Gastrocnemius medialis (tissue), 4 donors: ENCODE measurements at regions not wholly inside any gene's neighbourhood (a gene's known extent, or its start where the extent isn't known, plus 50 kb on each side); places are given as distances from the start of the nearest gene placed in this dataset.

Experiments
- ATAC-seq, 2 donors: fragments of 150-250 bp; one replicate each; pipeline ENCODE4 v1.9.1; 2016
- DNase-seq, 2 donors: peaks; one replicate each; pipeline ENCODE4 v3.0.0-alpha.2; 2019
- H3K27ac ChIP-seq, 4 donors: fragments of 200-600 bp; sonication (generic); 1 replicate in 1 of 4; 2 replicates in 3 of 4; pipeline ENCODE4 v1.5.1; 2016 to 2018; ENCODE audit warnings: mild to moderate bottlenecking in 2 of 4, moderate library complexity in 1 of 4
- H3K27me3 ChIP-seq, 3 donors: fragments of 200-600 bp; sonication (generic) in 2 of 3; 1 replicate in 1 of 3; 2 replicates in 2 of 3; pipeline versions ENCODE4 v1.5.1 to v1.6.0; 2016 to 2019; ENCODE audit warnings: mild to moderate bottlenecking in 1 of 3, moderate library complexity in 1 of 3
- H3K36me3 ChIP-seq, 2 donors: fragments of 200-600 bp; sonication (generic) in 1 of 2; one replicate each; pipeline ENCODE4 v1.5.1; 2017 to 2018
- H3K4me1 ChIP-seq, 2 donors: fragments of 200-600 bp; sonication (generic) in 1 of 2; one replicate each; pipeline ENCODE4 v1.5.1; 2016 to 2017; ENCODE audit warnings: mild to moderate bottlenecking in 2 of 2
- H3K4me3 ChIP-seq, 4 donors: fragments of 200-600 bp; sonication (generic) in 3 of 4; 1 replicate in 1 of 4; 2 replicates in 3 of 4; pipeline ENCODE4 v1.5.1; 2016 to 2019; ENCODE audit warnings: mild to moderate bottlenecking in 2 of 4
- H3K9me3 ChIP-seq, 3 donors: fragments of 200-600 bp; sonication (generic) in 2 of 3; 1 replicate in 1 of 3; 2 replicates in 2 of 3; pipeline ENCODE4 v1.5.1; 2016 to 2019
- CTCF ChIP-seq, 5 experiments: fragments of 450-650 bp in 3 of 5; fragments of 200-600 bp in 2 of 5; sonication (generic) in 2 of 5; IDR thresholded peaks in 4 of 5; conservative IDR thresholded peaks in 1 of 5; 1 replicate in 4 of 5; 2 replicates in 1 of 5; pipeline ENCODE4 v1.5.1; 2016 to 2019; ENCODE audit warnings: antibody characterized with exemption in 5 of 5, mild to moderate bottlenecking in 3 of 5, moderate library complexity in 3 of 5
- POLR2A ChIP-seq, 2 donors: fragments of 450-650 bp; IDR thresholded peaks; one replicate each; pipeline ENCODE4 v1.6.1; 2017; ENCODE audit warnings: antibody characterized with exemption in 2 of 2, mild to moderate bottlenecking in 2 of 2, moderate library complexity in 2 of 2
- in situ Hi-C, 4 donors: fragments of 200-750 bp; cut with MboI; loops; one replicate each; pipeline versions ENCODE4 v1.15.0 to v1.8.0; 2017; ENCODE audit warnings: low sequenced_read_pairs in 4 of 4
- intact Hi-C: fragments of 100-400 bp; cut with DNase I; formaldehyde crosslinking; loops from one replicate; pipeline ENCODE4 v1.15.1; 2023; ENCODE audit warnings: low total_unique reads

GRCh38 chr12:67792185-67792584 lies 143.6 kb downstream of the DYRK2 start:
- Histone ChIP-seq H3K4me1 (peaks cover 40 to 42% of the 10 kb centered on the region in 2 donors), H3K27me3 (no peaks in the 10 kb centered on the region), H3K27ac (peak overlapping the region in 1 of 4 donors; percentile 28), H3K4me3 (no peak overlapping the region), H3K9me3 (no peaks in the 10 kb centered on the region), H3K36me3 (no peaks in the 10 kb centered on the region)
- no peak for TF ChIP-seq CTCF (IDR thresholded peaks at IDR 0.05 in 4 of 5, conservative IDR thresholded peaks at IDR 0.05 in 1 of 5)
- no peak for TF ChIP-seq POLR2A (IDR thresholded peaks at IDR 0.05)
- ATAC-seq (no peak), DNase-seq (no peak)
- in situ Hi-C loops (no loop called here), intact Hi-C loops (no loop called here)

- in situ Hi-C loops = no loop called here
- no peak overlapping the region for H3K27ac ChIP-seq
These were observed 145.6 kb downstream of the DYRK2 start for GRCh38 chr12:67794161-67794560.

GRCh38 chr12:67795236-67795635 lies 146.7 kb downstream of the DYRK2 start:
- Histone ChIP-seq H3K27ac (no peak overlapping the region), H3K4me3 (no peak overlapping the region), H3K4me1 (peaks cover 30 to 33% of the 10 kb centered on the region in 2 donors), H3K27me3 (no peaks in the 10 kb centered on the region), H3K9me3 (no peaks in the 10 kb centered on the region), H3K36me3 (no peaks in the 10 kb centered on the region)
- no peak for DNase-seq
- no peak for ATAC-seq
- TF ChIP-seq POLR2A (IDR thresholded peaks at IDR 0.05) = no peak
- TF ChIP-seq CTCF (IDR thresholded peaks at IDR 0.05 in 4 of 5, conservative IDR thresholded peaks at IDR 0.05 in 1 of 5) = no peak
- intact Hi-C loops = loop anchor here (5.0 kb wide), 1 partner anchor 138 kb away; no protein-coding TSS in a partner anchor
- in situ Hi-C loops = no loop called here

More at GRCh38 chr12:67794161-67794560, 145.6 kb downstream of the DYRK2 start:
- DNase-seq (no peak), ATAC-seq (no peak)
- no peak overlapping the region for H3K4me3 ChIP-seq
- intact Hi-C loops = no loop called here
- H3K27me3 ChIP-seq = no peaks in the 10 kb centered on the region
- H3K36me3 ChIP-seq = no peaks in the 10 kb centered on the region
- TF ChIP-seq POLR2A (IDR thresholded peaks at IDR 0.05) = no peak
- TF ChIP-seq CTCF (IDR thresholded peaks at IDR 0.05 in 4 of 5, conservative IDR thresholded peaks at IDR 0.05 in 1 of 5) = no peak
- H3K9me3 ChIP-seq = no peaks in the 10 kb centered on the region
- H3K4me1 ChIP-seq = peaks cover 40 to 41% of the 10 kb centered on the region in 2 donors

GRCh38 chr12:67797185-67797741 lies 148.7 kb downstream of the DYRK2 start:
- DNase-seq (peak; percentile 27 to 61), ATAC-seq (peak; percentile 98 to 100)
- Histone ChIP-seq H3K9me3 (no peaks in the 10 kb centered on the region), H3K27me3 (no peaks in the 10 kb centered on the region), H3K4me1 (peaks cover 26 to 27% of the 10 kb centered on the region in 2 donors), H3K27ac (peak overlapping the region; percentile 65 to 79 (median 76)), H3K36me3 (no peaks in the 10 kb centered on the region), H3K4me3 (peak overlapping the region in 1 of 4 donors; percentile 25)
- in situ Hi-C loops = no loop called here
- TF ChIP-seq CTCF (IDR thresholded peaks at IDR 0.05 in 4 of 5, conservative IDR thresholded peaks at IDR 0.05 in 1 of 5) = no peak
- TF ChIP-seq POLR2A (IDR thresholded peaks at IDR 0.05) = no peak
- intact Hi-C loops = loop anchor here (5.0 kb wide), 1 partner anchor 140 kb away; no protein-coding TSS in a partner anchor
